ENCODE measurements at regions not wholly inside any gene's neighbourhood (a gene's known extent, or its start where the extent isn't known, plus 50 kb on each side); places are given as distances from the start of the nearest gene placed in this dataset.
"Not testable (repeated sequence)": the region's sequence is repeated elsewhere in the genome, so short reads cannot be mapped to it uniquely, and the experiment has no call there.

- DNase-seq, result peak; percentile 2
These were observed 79.1 kb upstream of the MEF2A start for GRCh38 chr15:99486371-99487336.

- no peak for DNase-seq
These were observed 78.5 kb upstream of the MEF2A start for GRCh38 chr15:99487337-99487730.

- no peak for DNase-seq
These were observed 73.5 kb upstream of the MEF2A start for GRCh38 chr15:99492275-99492674.

GRCh38 chr15:99492716-99493115 lies 73.1 kb upstream of the MEF2A start:
- no peak for DNase-seq

- DNase-seq, result no peak
These were observed 72.3 kb upstream of the MEF2A start for GRCh38 chr15:99493461-99493860.

- not testable (repeated sequence) for DNase-seq
These were observed 71.1 kb upstream of the MEF2A start for GRCh38 chr15:99494536-99495233.

- no peak for DNase-seq
These were observed 70.1 kb upstream of the MEF2A start for GRCh38 chr15:99495430-99496301.

GRCh38 chr15:99496302-99496629 lies 69.5 kb upstream of the MEF2A start:
- no peak for DNase-seq

- DNase-seq, result no peak
These were observed 63.6 kb upstream of the MEF2A start for GRCh38 chr15:99502182-99502581.

- DNase-seq, result no peak
These were observed 63.1 kb upstream of the MEF2A start for GRCh38 chr15:99502661-99503060.

- DNase-seq, result no peak
These were observed 62.4 kb upstream of the MEF2A start for GRCh38 chr15:99503411-99503810.

- no peak for DNase-seq
These were observed 61.5 kb upstream of the MEF2A start for GRCh38 chr15:99504071-99504822.

- no peak for DNase-seq
These were observed 60.8 kb upstream of the MEF2A start for GRCh38 chr15:99504823-99505551.

GRCh38 chr15:99506399-99506798 lies 59.4 kb upstream of the MEF2A start:
- DNase-seq, result no peak

- no peak for DNase-seq
These were observed 58.7 kb upstream of the MEF2A start for GRCh38 chr15:99507016-99507503.

- DNase-seq, result peak; percentile 47
These were observed 58.1 kb upstream of the MEF2A start for GRCh38 chr15:99507504-99508310.

- DNase-seq, result no peak
These were observed 57.5 kb upstream of the MEF2A start for GRCh38 chr15:99508311-99508645.

- DNase-seq, result no peak
These were observed 56.9 kb upstream of the MEF2A start for GRCh38 chr15:99508852-99509251.

- DNase-seq, result no peak
These were observed 55.9 kb upstream of the MEF2A start for GRCh38 chr15:99509686-99510461.

GRCh38 chr15:99511531-99511865 lies 54.3 kb upstream of the MEF2A start:
- no peak for DNase-seq

All from NCI-H748 treated with DMSO at 0.1 percent for 48 hours (cell line).